PC-3 (cell line): ENCODE measurements at regions not wholly inside any gene's neighbourhood (a gene's known extent, or its start where the extent isn't known, plus 50 kb on each side); places are given as distances from the start of the nearest gene placed in this dataset.

Source experiments
- CTCF ChIP-seq: fragments of 300-600 bp; sonication (generic); conservative IDR thresholded peaks from 2 replicates; pipeline ENCODE4 v1.5.1; 2017; ENCODE audit warnings: antibody characterized with exemption, low read depth, mild to moderate bottlenecking, low read length
- EZH2 ChIP-seq: fragments of 300-600 bp; sonication (generic); IDR thresholded peaks from one replicate; pipeline ENCODE4 v1.6.1; 2017; ENCODE audit warnings: antibody characterized with exemption, mild to moderate bottlenecking, low read length; ENCODE audit not compliant: unreplicated experiment
- EZH2phosphoT487 ChIP-seq: fragments of 300-600 bp; sonication (generic); IDR thresholded peaks from 2 replicates; pipeline ENCODE4 v1.6.1; 2018; ENCODE audit warnings: mild to moderate bottlenecking, antibody characterized with exemption, low read length, borderline replicate concordance

DNA sequence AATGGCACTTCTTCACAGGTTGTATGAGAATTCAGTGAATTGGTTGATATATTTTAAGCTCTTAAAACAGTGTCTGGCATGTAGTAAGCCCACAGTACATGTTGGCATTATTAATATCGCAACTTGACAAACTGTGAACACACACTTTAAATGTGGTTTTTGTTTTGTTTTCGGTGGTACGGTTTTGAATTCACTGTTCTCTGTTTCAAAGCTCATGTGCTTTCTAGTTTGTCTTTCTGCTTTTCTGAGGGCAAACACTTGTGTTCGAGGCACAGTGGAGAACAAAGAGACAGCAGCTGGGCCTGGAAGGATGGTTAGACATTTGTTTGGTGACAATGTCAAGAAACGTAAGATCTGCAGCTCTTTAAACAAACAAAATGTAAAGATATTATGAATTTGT, 276.5 kb upstream of the MC4R start:
- TF ChIP-seq CTCF: no peak
- no peak for TF ChIP-seq EZH2
- no peak for TF ChIP-seq EZH2phosphoT487
